T47D (cell line): ENCODE measurements at regions not wholly inside any gene's neighbourhood (a gene's known extent, or its start where the extent isn't known, plus 50 kb on each side); places are given as distances from the start of the nearest gene placed in this dataset.
A peak's percentile ranks its signal among the peaks of the same experiment; 100 is the strongest.

Source experiments
- DNase-seq, 2 experiments: peaks; one replicate each; pipeline versions ENCODE4 v3.0.0 to v3.0.0-alpha.2; 2011 to 2012; ENCODE audit warnings: low read depth in 1 of 2, low spot score in 1 of 2
- JUND ChIP-seq: IDR thresholded peaks from 2 replicates; pipeline ENCODE4 v1.6.1; 2012; ENCODE audit warnings: low read depth
- in situ Hi-C: cut with HindIII; loops from 2 replicates; pipeline ENCODE4 v1.10.0; 2016; ENCODE audit warnings: low sequenced_read_pairs, low pct_unique_long_range_greater_than_20kb

GRCh38 chr16:66269617-66270332 is 96.7 kb upstream of the CDH5 start:
- DNase-seq, result no peak
- in situ Hi-C loops, result no loop called here
- no peak for TF ChIP-seq JUND

DNA sequence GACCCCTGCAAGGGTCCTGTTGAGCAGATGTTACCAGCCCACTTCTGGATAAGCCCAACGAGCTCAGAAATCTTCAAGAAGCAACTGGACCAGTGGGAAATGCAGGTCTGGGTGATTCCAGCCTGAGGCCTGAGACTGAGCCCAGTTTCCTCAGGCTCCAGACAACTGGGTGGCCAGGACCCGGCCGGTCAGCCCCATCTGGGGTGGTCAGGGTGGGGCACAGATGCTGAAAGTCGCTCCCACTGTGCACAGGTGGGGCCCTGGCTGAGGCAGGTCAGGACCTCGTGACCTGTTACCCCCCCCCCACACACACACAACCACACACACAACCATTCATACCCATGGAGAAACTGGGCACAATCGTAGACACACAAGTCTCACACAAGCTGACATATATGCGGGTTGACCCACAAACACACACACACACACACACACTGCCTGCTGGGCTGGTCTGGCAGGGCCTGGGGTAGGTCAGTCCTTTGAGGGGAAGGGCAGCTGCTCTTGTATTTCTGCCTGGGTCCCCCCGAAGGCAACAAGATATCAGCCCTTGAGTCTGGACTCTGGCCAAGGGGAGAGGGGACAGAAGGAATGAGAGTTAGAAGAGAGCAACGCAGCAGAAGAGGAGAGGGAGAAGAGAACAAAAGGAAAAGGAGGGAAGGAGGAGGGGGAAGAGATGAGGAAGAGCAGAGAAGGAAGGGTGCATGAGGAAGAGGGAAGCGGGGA is 99.0 kb upstream of the CDH5 start:
- no peak for DNase-seq
- no peak for TF ChIP-seq JUND
- in situ Hi-C loops, result no loop called here

- no peak for TF ChIP-seq JUND
- in situ Hi-C loops, result no loop called here
- no peak for DNase-seq
Observed at GRCh38 chr16:66266436-66267291, 99.8 kb upstream of the CDH5 start.

DNA sequence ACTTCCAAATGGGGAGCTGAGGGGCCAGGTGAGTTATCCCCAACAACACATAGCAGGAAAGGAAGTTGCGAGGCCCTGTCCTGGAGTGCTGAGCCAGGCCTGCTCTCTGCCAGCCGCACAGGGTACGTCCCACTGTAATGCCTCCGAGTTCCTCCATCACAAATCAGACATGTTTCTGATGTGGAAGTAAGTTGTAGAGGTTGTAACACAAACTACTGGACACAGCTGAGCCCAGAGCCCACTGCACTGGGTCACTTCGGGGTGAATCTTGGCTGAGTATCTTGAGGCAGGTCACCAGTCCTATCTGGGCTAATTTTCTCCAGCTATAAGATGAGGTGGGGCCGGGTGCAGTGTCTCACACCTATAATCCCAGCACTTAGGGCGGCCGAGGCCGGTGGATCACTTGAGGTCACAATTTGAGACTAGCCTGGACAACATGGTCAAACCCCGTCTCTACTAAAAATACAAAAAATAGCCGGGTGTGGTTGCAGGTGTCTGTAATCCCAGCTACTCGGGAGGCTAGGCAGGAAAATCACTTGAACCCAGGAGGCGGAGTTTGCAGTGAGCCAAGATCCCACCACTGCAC is 100.8 kb upstream of the CDH5 start:
- no peak for DNase-seq
- in situ Hi-C loops, result no loop called here
- no peak for TF ChIP-seq JUND

DNA sequence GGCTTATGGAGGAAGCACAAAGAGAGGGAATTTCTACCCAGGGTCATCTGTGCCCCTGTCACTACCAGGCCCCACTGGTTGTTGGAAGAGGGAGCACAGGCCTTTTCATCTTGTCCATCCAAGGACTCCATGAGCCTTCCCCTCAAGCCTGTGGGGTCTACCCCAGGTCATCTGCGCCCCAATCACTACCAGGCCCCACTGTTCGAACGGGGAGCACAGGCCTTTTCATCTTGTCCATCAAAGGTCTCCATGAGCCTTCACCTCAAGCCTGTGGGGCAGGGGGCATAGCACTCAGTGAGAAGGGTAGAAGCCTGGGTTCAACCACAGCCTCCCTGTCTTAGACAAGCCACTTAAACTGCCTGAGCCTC is 101.5 kb upstream of the CDH5 start:
- no peak for TF ChIP-seq JUND
- in situ Hi-C loops, result no loop called here
- no peak for DNase-seq

- no peak for DNase-seq
- TF ChIP-seq JUND, result no peak
- in situ Hi-C loops, result no loop called here
Observed at GRCh38 chr16:66264311-66265047, 102.0 kb upstream of the CDH5 start.

GRCh38 chr16:66263973-66264310 is 102.5 kb upstream of the CDH5 start:
- in situ Hi-C loops, result no loop called here
- DNase-seq, result no peak
- TF ChIP-seq JUND, result no peak

DNA sequence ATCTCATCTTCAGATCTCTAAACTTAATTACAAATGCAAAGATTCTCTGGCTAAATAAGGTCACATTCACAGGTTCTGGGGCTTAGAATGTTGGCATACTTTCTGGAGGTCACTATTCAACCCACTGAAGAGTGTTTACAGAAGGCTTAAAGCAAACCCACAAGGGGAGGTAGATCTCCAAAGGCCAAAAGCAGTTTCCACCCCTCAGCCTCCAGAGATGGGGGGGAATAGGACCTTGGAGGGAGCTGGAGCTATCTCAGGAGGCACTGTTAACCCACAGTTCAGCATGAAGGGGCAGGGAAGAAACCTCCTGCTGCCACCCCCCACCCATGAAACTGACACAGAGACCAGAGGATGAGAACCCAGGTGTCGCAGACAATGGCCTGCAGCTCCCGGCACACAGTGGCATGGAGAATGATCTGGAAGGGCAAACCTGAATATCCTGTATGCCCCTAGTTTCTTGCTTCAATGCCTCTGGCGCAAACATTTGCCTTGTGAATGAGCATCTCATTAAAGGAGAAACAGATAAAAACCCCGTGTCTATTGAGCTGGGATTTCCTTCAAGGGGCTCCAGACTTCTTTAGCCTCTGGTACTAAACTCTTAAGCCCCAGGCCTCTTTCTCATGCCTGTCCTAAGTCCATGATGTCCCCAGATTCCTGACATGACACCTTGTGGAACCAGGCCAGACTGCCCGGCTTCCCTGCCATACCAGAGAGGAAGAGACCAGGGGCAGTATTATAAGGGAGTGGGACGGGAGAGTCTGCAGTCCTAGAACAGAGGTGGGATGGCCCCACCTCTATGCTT is 103.1 kb upstream of the CDH5 start:
- in situ Hi-C loops, result no loop called here
- no peak for TF ChIP-seq JUND
- DNase-seq, result peak in 1 of 2 experiments; percentile 34

DNA sequence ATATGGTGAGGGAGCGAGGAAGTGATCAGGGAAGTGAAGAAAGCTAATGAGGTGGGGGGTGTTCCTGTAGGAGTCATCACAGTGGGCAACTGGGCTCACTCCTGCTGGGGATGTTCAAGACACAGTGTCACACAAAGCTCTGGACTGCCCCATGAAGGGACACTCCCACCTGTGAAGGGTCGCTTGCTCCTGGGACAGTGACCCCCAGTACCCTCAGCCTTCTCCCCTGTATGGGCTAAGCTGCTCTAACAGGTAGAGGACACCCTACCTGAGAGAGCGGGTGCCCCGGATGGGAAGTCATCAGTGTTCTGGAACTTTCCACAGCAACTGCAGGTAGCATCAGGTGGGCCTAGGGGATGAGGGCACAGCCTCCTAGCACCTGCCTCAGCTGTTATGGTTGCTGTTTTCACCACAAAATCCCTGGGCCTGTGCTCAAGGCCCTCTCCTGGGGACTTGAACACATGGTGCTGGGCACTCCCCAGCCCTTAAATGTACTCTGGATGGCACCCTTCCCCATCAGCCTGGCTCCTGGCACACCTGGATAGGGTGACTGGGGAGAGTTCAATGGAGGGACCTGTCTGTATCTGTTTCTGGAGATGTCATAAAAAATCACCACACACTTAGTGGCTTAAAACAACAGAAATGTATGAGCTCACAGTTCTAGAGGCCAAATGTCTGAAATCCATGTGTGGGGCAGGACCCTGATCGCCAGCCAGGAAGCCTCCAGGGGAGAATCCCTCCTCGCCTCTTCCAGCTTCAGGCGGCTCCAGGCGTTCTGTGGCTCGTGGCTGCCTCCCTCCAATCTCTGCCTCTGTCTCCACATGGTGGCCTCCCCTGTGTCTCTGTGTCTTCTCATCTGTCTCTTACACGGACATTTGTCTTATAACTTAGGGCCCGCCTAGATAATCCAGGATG is 104.0 kb upstream of the CDH5 start:
- in situ Hi-C loops, result no loop called here
- DNase-seq, result no peak
- TF ChIP-seq JUND, result no peak

DNA sequence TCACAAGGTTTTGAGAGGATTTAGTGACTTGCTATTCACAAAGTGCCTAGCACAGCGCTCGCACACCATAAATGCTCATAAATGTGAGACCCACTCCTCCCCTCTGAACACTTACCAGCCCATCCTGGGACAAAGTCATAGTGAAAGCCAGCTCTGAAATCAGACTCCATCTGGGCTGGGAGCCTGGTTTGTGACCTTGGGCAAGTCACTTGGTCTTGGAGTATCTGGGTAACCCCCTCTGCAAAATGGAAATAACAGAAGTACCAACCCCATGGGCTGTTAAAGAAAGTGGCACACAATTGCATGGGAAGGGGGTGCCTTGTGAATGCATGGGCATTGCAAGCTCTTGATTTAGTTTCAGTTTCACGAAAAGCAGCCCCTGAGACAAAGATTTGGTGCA is 104.7 kb upstream of the CDH5 start:
- no peak for TF ChIP-seq JUND
- in situ Hi-C loops, result no loop called here
- DNase-seq, result no peak
